Endothelial cell of umbilical vein (primary cell): ENCODE measurements at regions not wholly inside any gene's neighbourhood (a gene's known extent, or its start where the extent isn't known, plus 50 kb on each side); places are given as distances from the start of the nearest gene placed in this dataset.

Source experiments
- BruUV-seq: library from RNA; stranded (reverse); fragments of 400-500 nt; replicated peaks from 2 replicates; lab custom pipeline; 2021; lab: Mats Ljungman, UMichigan
- CTCF ChIA-PET: fragments of 300-600, 350-600 bp; sonication (Branson Sonifier 250); formaldehyde crosslinking; loops from one replicate; lab custom pipeline; 2021; ENCODE audit warnings: antibody characterized with exemption, inconsistent platforms; lab: Charles Lee
- POLR2A ChIA-PET: fragments of 300-600, 350-600 bp; sonication (Branson Sonifier 250); formaldehyde crosslinking; loops from one replicate; lab custom pipeline; 2021; ENCODE audit warnings: antibody characterized with exemption, inconsistent platforms; lab: Charles Lee
- DNase-seq: peaks from one replicate; pipeline ENCODE4 v3.0.0-alpha.2; 2011; ENCODE audit warnings: low read depth, low spot score
- FAIRE-seq: peaks from 2 replicates; lab custom pipeline; 2011; peaks lifted over from hg19 to GRCh38; lab: Jason Lieb, UNC
- H2AFZ ChIP-seq: 2 replicates; pipeline ENCODE4 v1.6.0; 2012; ENCODE audit warnings: low read depth, low read length, control low read depth, inconsistent platforms
- H3K27ac ChIP-seq: 2 replicates; pipeline ENCODE4 v1.5.1; 2011; ENCODE audit warnings: low read depth, mild to moderate bottlenecking, control low read depth, low read length, moderate library complexity; ENCODE audit not compliant: insufficient read depth
- H3K27me3 ChIP-seq, 2 experiments: 2 replicates each; pipeline versions ENCODE4 v1.6.0 to v1.6.1; 2011; ENCODE audit warnings: low read length in 2 of 2, mixed read lengths in 1 of 2; ENCODE audit not compliant: control insufficient read depth in 2 of 2, insufficient read depth in 2 of 2
- H3K36me3 ChIP-seq, 2 experiments: 2 replicates in 1 of 2; 3 replicates in 1 of 2; pipeline ENCODE4 v1.5.1; 2011; ENCODE audit warnings: low read length in 2 of 2, mild to moderate bottlenecking in 1 of 2, moderate library complexity in 1 of 2; ENCODE audit not compliant: control insufficient read depth in 2 of 2, insufficient read depth in 2 of 2; ENCODE audit errors: extremely low read depth in 1 of 2
- H3K4me1 ChIP-seq: 3 replicates; pipeline ENCODE4 v1.5.1; 2011; ENCODE audit warnings: mild to moderate bottlenecking, low read length; ENCODE audit not compliant: control insufficient read depth, insufficient read depth; ENCODE audit errors: extremely low read depth
- H3K4me2 ChIP-seq: 2 replicates; pipeline ENCODE4 v1.6.1; 2011; ENCODE audit warnings: low read length, control low read depth, mixed read lengths; ENCODE audit not compliant: insufficient read depth
- H3K4me3 ChIP-seq, 3 experiments: fragments of 200-600 bp in 1 of 3; sonication (generic), shearing (Covaris generic) in 1 of 3; replicated peaks in 1 of 3; 2 replicates each; pipeline ENCODE4 v1.5.1; 2011 to 2016; ENCODE audit warnings: control low read depth in 3 of 3, low read length in 3 of 3, mild to moderate bottlenecking in 2 of 3, inconsistent platforms in 1 of 3, low read depth in 1 of 3, moderate library complexity in 1 of 3; ENCODE audit not compliant: insufficient read depth in 1 of 3
- H3K79me2 ChIP-seq: 2 replicates; pipeline ENCODE4 v1.6.0; 2012; ENCODE audit warnings: low read length, inconsistent platforms; ENCODE audit not compliant: control insufficient read depth, insufficient read depth
- H3K9ac ChIP-seq: replicated peaks from 2 replicates; pipeline ENCODE3; 2011; ENCODE audit warnings: low read length, control low read depth; ENCODE audit not compliant: insufficient read depth; ENCODE audit errors: extremely low read depth
- H3K9me1 ChIP-seq: replicated peaks from 3 replicates; pipeline ENCODE4 v1.6.0; 2011; ENCODE audit warnings: mild to moderate bottlenecking, low read length; ENCODE audit not compliant: control insufficient read depth, insufficient read depth; ENCODE audit errors: extremely low read depth
- H3K9me3 ChIP-seq: replicated peaks from 2 replicates; pipeline ENCODE4 v1.5.1; 2012; ENCODE audit warnings: low read length, inconsistent platforms; ENCODE audit not compliant: control insufficient read depth, insufficient read depth
- H4K20me1 ChIP-seq: replicated peaks from 2 replicates; pipeline ENCODE3; 2011; ENCODE audit warnings: mild to moderate bottlenecking, low read length; ENCODE audit not compliant: control insufficient read depth, insufficient read depth; ENCODE audit errors: extremely low read depth
- EZH2 ChIP-seq: IDR thresholded peaks from 2 replicates; pipeline ENCODE4 v1.6.1; 2012; ENCODE audit warnings: borderline replicate concordance, low read depth, mild to moderate bottlenecking, moderate library complexity, low read length, inconsistent platforms; ENCODE audit not compliant: severe bottlenecking
- FOS ChIP-seq: IDR thresholded peaks from 2 replicates; pipeline ENCODE4 v1.6.1; 2011; ENCODE audit warnings: mild to moderate bottlenecking, low read length, moderate library complexity, borderline replicate concordance; ENCODE audit not compliant: insufficient read depth
- GATA2 ChIP-seq: IDR thresholded peaks from 2 replicates; pipeline ENCODE4 v1.7.0; 2011; ENCODE audit warnings: low read depth, mild to moderate bottlenecking, moderate library complexity, mixed read lengths, low read length; ENCODE audit not compliant: insufficient read length, insufficient read depth
- JUN ChIP-seq: IDR thresholded peaks from 2 replicates; pipeline ENCODE4 v1.6.1; 2011; ENCODE audit warnings: borderline replicate concordance, low read depth; ENCODE audit not compliant: insufficient read length, insufficient read depth
- MYC ChIP-seq: IDR thresholded peaks from one replicate; pipeline ENCODE4 v1.6.1; 2011; ENCODE audit warnings: mild to moderate bottlenecking, low read depth, low read length
- POLR2A ChIP-seq: IDR thresholded peaks from 2 replicates; pipeline ENCODE4 v1.6.1; 2012; ENCODE audit warnings: low read depth, mild to moderate bottlenecking, control low read depth, low read length
- POLR2AphosphoS5 ChIP-seq: IDR thresholded peaks from 2 replicates; pipeline ENCODE4 v1.6.1; 2012; ENCODE audit warnings: low read depth, mild to moderate bottlenecking, control low read depth, low read length, moderate library complexity; ENCODE audit not compliant: insufficient read depth
- dilution Hi-C: fragments of 300-500 bp; cut with MboI; formaldehyde crosslinking; loops from one replicate; pipeline ENCODE4 v1.15.0; 2019; ENCODE audit warnings: low sequenced_read_pairs; ENCODE audit not compliant: extremely low pct_ligation_motif_present
- intact Hi-C: fragments of 100-400 bp; cut with micrococcal nuclease; formaldehyde crosslinking; loops from one replicate; pipeline ENCODE4 v1.10.0; 2022
- TF ChIP-seq, protein P1 (sequence below), 2 donors: IDR thresholded peaks; 1 replicate in 1 of 2; 2 replicates in 1 of 2; pipeline ENCODE4 v1.5.1; 2011; ENCODE audit warnings: low read length in 2 of 2, mild to moderate bottlenecking in 2 of 2, moderate library complexity in 2 of 2, control low read depth in 1 of 2, inconsistent platforms in 1 of 2, low read depth in 1 of 2; ENCODE audit not compliant: insufficient read depth in 1 of 2; ENCODE audit errors: extremely low read depth in 1 of 2
- TF ChIP-seq, protein P2 (sequence below): IDR thresholded peaks from 2 replicates; pipeline ENCODE4 v1.6.1; 2011; ENCODE audit not compliant: insufficient read depth, insufficient read length

DNA sequence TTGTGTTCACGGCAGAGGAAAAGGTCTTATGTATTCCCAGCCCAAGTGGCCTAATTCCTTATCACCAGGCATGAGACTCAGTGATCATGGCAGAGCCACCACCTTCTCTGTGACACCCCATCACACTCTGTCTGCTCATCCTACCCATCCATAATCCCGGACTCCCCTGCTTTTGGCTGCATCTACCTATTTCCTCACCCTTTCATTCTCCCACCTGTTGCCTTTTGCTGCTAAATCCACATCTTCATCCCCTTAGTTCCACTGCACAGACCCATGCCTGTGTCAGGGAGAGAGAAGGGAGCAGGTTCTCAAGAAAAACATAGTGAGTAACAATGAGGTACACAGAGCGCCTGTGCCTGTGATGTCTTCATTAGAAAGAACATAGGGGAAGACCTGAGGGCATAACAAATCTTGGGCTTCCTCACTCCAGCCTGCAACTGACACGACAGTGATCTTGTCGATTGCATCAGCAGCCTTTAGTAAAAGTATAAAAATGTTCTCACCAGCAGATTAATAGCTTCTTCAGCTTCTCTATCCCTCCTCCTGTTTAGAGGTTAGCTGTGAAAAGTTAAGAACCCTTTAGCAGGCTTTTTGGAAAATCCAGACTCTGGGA lies 246.5 kb upstream of the SPRED2 start:
- H4K20me1 ChIP-seq = no peaks in the 10 kb centered on the region
- H3K4me3 ChIP-seq = no peak overlapping the region
- ChIA-PET CTCF (no interaction called here), POLR2A (no interaction called here)
- no peak overlapping the region for H3K27ac ChIP-seq
- TF ChIP-seq FOS (no peak), POLR2AphosphoS5 (no peak), JUN (no peak), POLR2A (no peak), GATA2 (no peak), MYC (no peak), EZH2 (no peak)
- TF ChIP-seq, protein P1, sequence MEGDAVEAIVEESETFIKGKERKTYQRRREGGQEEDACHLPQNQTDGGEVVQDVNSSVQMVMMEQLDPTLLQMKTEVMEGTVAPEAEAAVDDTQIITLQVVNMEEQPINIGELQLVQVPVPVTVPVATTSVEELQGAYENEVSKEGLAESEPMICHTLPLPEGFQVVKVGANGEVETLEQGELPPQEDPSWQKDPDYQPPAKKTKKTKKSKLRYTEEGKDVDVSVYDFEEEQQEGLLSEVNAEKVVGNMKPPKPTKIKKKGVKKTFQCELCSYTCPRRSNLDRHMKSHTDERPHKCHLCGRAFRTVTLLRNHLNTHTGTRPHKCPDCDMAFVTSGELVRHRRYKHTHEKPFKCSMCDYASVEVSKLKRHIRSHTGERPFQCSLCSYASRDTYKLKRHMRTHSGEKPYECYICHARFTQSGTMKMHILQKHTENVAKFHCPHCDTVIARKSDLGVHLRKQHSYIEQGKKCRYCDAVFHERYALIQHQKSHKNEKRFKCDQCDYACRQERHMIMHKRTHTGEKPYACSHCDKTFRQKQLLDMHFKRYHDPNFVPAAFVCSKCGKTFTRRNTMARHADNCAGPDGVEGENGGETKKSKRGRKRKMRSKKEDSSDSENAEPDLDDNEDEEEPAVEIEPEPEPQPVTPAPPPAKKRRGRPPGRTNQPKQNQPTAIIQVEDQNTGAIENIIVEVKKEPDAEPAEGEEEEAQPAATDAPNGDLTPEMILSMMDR (IDR thresholded peaks at IDR 0.05; ENCODE audit: extremely low read depth in 1 of 2, insufficient read depth in 1 of 2, low read depth in 1 of 2, low read length in 2 of 2) = no peak
- TF ChIP-seq, protein P2, sequence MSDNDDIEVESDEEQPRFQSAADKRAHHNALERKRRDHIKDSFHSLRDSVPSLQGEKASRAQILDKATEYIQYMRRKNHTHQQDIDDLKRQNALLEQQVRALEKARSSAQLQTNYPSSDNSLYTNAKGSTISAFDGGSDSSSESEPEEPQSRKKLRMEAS = no peak
- no peaks in the 10 kb centered on the region for H3K36me3 ChIP-seq
- DNase-seq (no peak), FAIRE-seq (no peak)
- dilution Hi-C loops = no loop called here
- no peaks in the 10 kb centered on the region for H3K27me3 ChIP-seq
- H2AFZ ChIP-seq = no peak overlapping the region
- H3K4me2 ChIP-seq = no peak overlapping the region
- no peak overlapping the region for H3K9ac ChIP-seq
- no peaks in the 10 kb centered on the region for H3K9me1 ChIP-seq
- no peaks in the 10 kb centered on the region for H3K9me3 ChIP-seq
- no TSS peak for BruUV-seq
- no peaks in the 10 kb centered on the region for H3K4me1 ChIP-seq
- intact Hi-C loops = no loop called here
- H3K79me2 ChIP-seq = no peaks in the 10 kb centered on the region
